ENCODE measurements at regions not wholly inside any gene's neighbourhood (a gene's known extent, or its start where the extent isn't known, plus 50 kb on each side); places are given as distances from the start of the nearest gene placed in this dataset.

DNA sequence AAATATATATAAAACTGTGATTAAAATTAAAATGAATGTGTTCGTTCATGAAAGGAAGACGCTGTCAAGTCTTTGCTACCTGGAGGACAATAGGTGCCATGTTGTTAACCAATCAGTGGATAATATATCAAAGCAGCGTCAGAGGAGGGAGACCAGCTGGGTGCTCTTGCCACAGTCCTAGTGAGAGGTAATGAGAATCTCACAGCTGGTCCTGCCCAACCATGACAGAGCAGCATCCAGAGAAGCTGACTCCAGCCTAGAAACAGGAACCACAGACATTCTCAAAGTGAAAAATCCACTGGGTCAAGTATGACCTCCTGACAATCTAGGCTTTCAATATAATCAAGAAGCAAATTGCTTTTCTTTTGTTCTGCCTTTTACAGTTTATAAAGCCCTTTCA is 94.5 kb upstream of the LRFN2 start:
- no peak for TF ChIP-seq CTCF (IDR thresholded peaks at IDR 0.05)
- DNase-seq (no peak), ATAC-seq (no peak)
- Histone ChIP-seq H3K4me3 (no peak overlapping the region), H3K27me3 (peaks cover 0 to 6% of the 10 kb centered on the region in 2 donors), H3K36me3 (no peaks in the 10 kb centered on the region), H3K4me1 (no peaks in the 10 kb centered on the region), H3K9me3 (peaks cover 0 to 9% of the 10 kb centered on the region in 2 donors), H3K27ac (no peak overlapping the region)
- intact Hi-C loops (cut with DNase I) = no loop called here

DNA sequence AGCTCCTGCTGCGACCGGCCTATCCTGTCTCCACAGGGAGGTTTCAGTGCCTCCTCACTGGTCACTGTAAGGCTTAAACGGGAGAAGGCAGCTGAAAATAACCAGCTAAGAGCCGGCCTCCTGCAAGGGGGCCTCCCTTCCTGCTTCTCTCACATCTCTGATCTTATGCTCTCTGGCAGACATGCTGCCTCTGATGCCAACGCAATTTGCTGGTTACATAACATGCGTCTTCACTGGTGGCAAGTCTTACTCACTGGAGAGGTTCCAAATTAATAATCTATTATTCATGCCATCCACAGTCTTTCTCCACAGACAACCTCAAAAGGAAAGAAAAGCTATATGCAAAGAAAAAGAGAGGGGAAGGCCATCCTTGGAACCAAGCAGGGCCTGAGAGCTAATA is 91.8 kb upstream of the LRFN2 start:
- Histone ChIP-seq H3K9me3 (peaks cover 0 to 4% of the 10 kb centered on the region in 2 donors), H3K36me3 (no peaks in the 10 kb centered on the region)

GRCh38 chr6:40674170-40674569 is 87.0 kb upstream of the LRFN2 start:
- Histone ChIP-seq H3K36me3 (no peaks in the 10 kb centered on the region), H3K27ac (no peak overlapping the region), H3K27me3 (no peaks in the 10 kb centered on the region), H3K4me3 (no peak overlapping the region), H3K4me1 (no peaks in the 10 kb centered on the region), H3K9me3 (peaks cover 0 to 4% of the 10 kb centered on the region in 2 donors)
- intact Hi-C loops (cut with DNase I) = no loop called here
- ATAC-seq = no peak
- TF ChIP-seq CTCF (IDR thresholded peaks at IDR 0.05) = no peak
- no peak for DNase-seq

More for the DNA sequence above, 91.8 kb upstream of the LRFN2 start:
- peaks cover 0 to 6% of the 10 kb centered on the region in 2 donors for H3K27me3 ChIP-seq
- H3K4me1 ChIP-seq = no peaks in the 10 kb centered on the region
- TF ChIP-seq CTCF (IDR thresholded peaks at IDR 0.05) = no peak
- H3K27ac ChIP-seq = no peak overlapping the region
- H3K4me3 ChIP-seq = no peak overlapping the region
- intact Hi-C loops (cut with DNase I) = no loop called here
- DNase-seq = no peak
- no peak for ATAC-seq

GRCh38 chr6:40672087-40672486 is 84.9 kb upstream of the LRFN2 start:
- Histone ChIP-seq H3K4me3 (no peak overlapping the region), H3K4me1 (no peaks in the 10 kb centered on the region), H3K27ac (no peak overlapping the region), H3K27me3 (no peaks in the 10 kb centered on the region), H3K9me3 (no peaks in the 10 kb centered on the region), H3K36me3 (no peaks in the 10 kb centered on the region)
- DNase-seq = no peak
- intact Hi-C loops (cut with DNase I) = no loop called here
- no peak for ATAC-seq
- no peak for TF ChIP-seq CTCF (IDR thresholded peaks at IDR 0.05)

DNA sequence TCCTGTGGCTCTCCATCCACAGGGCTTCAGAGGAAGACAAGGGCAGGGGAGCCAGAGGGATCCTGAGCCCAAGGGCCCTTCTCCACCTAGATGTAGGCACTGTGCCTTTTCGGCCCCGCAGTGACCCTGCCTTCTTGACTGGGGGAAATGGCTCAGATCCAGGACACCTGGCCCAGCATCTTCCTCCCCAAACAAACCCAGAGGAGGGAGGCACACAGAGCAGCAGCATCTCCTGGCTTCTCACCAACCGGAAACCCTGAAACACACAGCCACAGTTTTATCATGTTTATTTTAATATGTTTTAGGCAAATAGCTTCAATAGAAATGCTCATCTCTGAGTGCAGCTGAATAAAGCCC is 84.5 kb upstream of the LRFN2 start:
- Histone ChIP-seq H3K4me3 (no peak overlapping the region), H3K27ac (no peak overlapping the region), H3K9me3 (no peaks in the 10 kb centered on the region), H3K4me1 (no peaks in the 10 kb centered on the region), H3K36me3 (no peaks in the 10 kb centered on the region), H3K27me3 (no peaks in the 10 kb centered on the region)
- intact Hi-C loops (cut with DNase I) = no loop called here
- no peak for DNase-seq
- no peak for ATAC-seq
- no peak for TF ChIP-seq CTCF (IDR thresholded peaks at IDR 0.05)
